ENCODE measurements at regions not wholly inside any gene's neighbourhood (a gene's known extent, or its start where the extent isn't known, plus 50 kb on each side); places are given as distances from the start of the nearest gene placed in this dataset.

- TF ChIP-seq, protein P1, sequence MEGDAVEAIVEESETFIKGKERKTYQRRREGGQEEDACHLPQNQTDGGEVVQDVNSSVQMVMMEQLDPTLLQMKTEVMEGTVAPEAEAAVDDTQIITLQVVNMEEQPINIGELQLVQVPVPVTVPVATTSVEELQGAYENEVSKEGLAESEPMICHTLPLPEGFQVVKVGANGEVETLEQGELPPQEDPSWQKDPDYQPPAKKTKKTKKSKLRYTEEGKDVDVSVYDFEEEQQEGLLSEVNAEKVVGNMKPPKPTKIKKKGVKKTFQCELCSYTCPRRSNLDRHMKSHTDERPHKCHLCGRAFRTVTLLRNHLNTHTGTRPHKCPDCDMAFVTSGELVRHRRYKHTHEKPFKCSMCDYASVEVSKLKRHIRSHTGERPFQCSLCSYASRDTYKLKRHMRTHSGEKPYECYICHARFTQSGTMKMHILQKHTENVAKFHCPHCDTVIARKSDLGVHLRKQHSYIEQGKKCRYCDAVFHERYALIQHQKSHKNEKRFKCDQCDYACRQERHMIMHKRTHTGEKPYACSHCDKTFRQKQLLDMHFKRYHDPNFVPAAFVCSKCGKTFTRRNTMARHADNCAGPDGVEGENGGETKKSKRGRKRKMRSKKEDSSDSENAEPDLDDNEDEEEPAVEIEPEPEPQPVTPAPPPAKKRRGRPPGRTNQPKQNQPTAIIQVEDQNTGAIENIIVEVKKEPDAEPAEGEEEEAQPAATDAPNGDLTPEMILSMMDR (IDR thresholded peaks at IDR 0.05 in 2 of 3, conservative IDR thresholded peaks at IDR 0.05 in 1 of 3; ENCODE audit: borderline replicate concordance in 1 of 3, insufficient read depth in 1 of 3, low read depth in 2 of 3, low read length in 2 of 3) = no peak
- no peak for TF ChIP-seq FOSL1 (IDR thresholded peaks at IDR 0.05; ENCODE audit: low read depth)
Measured at GRCh38 chr11:122002926-122003325, 113.1 kb downstream of the BLID start (continued).

DNA sequence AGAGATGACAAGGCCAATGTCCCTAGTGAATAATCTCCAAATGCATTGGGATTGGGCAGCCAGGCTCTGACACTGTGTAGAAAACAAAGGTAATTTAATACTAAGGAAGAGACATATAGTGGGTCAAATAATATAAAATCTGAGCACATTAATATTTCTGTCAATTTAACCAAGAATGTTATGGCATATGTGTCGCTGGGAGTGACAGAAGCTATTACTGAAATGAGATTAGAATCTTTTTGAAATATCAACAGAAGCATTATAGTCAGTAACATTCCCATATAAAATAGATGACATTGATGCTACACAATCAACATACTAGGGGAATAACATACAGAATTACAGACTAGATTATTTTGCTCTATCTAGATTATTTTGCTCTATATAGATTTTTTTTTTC lies 114.0 kb downstream of the BLID start:
- ChIA-PET RAD21 (ENCODE audit: low non-redundant PET in 1 of 2, low total read pairs in 2 of 2, uncharacterized antibody in 2 of 2, unreplicated experiment in 2 of 2) (no interaction called here), CTCF (no interaction called here), POLR2A (no interaction called here)
- no peaks in the 10 kb centered on the region for H4K20me1 ChIP-seq (ENCODE audit: insufficient read depth)
- H3K4me2 ChIP-seq (ENCODE audit: low read length) = no peak overlapping the region
- H3K9me3 ChIP-seq (ENCODE audit: control insufficient read depth in 1 of 2, insufficient read depth in 1 of 2, low read depth in 1 of 2, low read length in 2 of 2) = no peaks in the 10 kb centered on the region
- H3K27me3 ChIP-seq (ENCODE audit: insufficient read depth, low read length) = no peaks in the 10 kb centered on the region
- H3K4me1 ChIP-seq (ENCODE audit: control insufficient read depth in 1 of 2, insufficient read depth in 2 of 2, low read length in 2 of 2) = no peaks in the 10 kb centered on the region
- H3K4me3 ChIP-seq (replicated peaks in 1 of 2; ENCODE audit: low read depth in 1 of 2, low read length in 2 of 2) = no peak overlapping the region
- H3K27ac ChIP-seq (ENCODE audit: low read depth, low read length) = no peak overlapping the region
- intact Hi-C loops (cut with micrococcal nuclease) = no loop called here
- no peak for DNase-seq (ENCODE audit: low read depth, low spot score)
- H3K9me2 ChIP-seq (ENCODE audit: insufficient read depth) = no peaks in the 10 kb centered on the region
- H3K79me2 ChIP-seq (ENCODE audit: insufficient read depth, low read length) = peaks cover 15% of the 10 kb centered on the region
- ATAC-seq = no peak
- H2AFZ ChIP-seq (ENCODE audit: low read depth, low read length, poor library complexity, severe bottlenecking) = no peak overlapping the region
- 0 out of 4 replicates have a peak, but pooled peaks cover 0 to 1% of the 10 kb centered on the region in 2 experiments for H3K36me3 ChIP-seq (ENCODE audit: control insufficient read depth in 1 of 2, insufficient read depth in 2 of 2, low read length in 2 of 2)
- no peak for TF ChIP-seq TCF7L2 (IDR thresholded peaks at IDR 0.05; ENCODE audit: borderline replicate concordance, extremely low read depth, insufficient read depth, insufficient read length)
- no peak for TF ChIP-seq FOSL1 (IDR thresholded peaks at IDR 0.05; ENCODE audit: low read depth)
- TF ChIP-seq YY1 (IDR thresholded peaks at IDR 0.05; ENCODE audit: extremely low read depth, insufficient replicate concordance, low read depth, low read length) = no peak
- TF ChIP-seq JUND (IDR thresholded peaks at IDR 0.05) = no peak
- TF ChIP-seq REST (IDR thresholded peaks at IDR 0.05; ENCODE audit: low read depth) = no peak
- TF ChIP-seq SRF (IDR thresholded peaks at IDR 0.05; ENCODE audit: low read depth) = no peak
- no peak for TF ChIP-seq ZBTB33 (IDR thresholded peaks at IDR 0.05; ENCODE audit: extremely low read depth, insufficient replicate concordance, low read length)
- TF ChIP-seq ZNF274 (IDR thresholded peaks at IDR 0.05; ENCODE audit: low read depth, low read length) = no peak
- no peak for TF ChIP-seq RAD21 (IDR thresholded peaks at IDR 0.05; ENCODE audit: low read depth)
- TF ChIP-seq, protein P2, sequence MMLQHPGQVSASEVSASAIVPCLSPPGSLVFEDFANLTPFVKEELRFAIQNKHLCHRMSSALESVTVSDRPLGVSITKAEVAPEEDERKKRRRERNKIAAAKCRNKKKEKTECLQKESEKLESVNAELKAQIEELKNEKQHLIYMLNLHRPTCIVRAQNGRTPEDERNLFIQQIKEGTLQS (IDR thresholded peaks at IDR 0.05) = no peak
- no peak for TF ChIP-seq ELF1 (IDR thresholded peaks at IDR 0.05; ENCODE audit: borderline replicate concordance, low read depth)
- no peak overlapping the region for H3K9ac ChIP-seq (ENCODE audit: low read length)
- BruUV-seq (replicated peaks) = no TSS peak

Data from HCT116 (cell line).